Esophagus muscularis mucosa (tissue), 4 donors: ENCODE measurements at regions not wholly inside any gene's neighbourhood (a gene's known extent, or its start where the extent isn't known, plus 50 kb on each side); places are given as distances from the start of the nearest gene placed in this dataset.

ENCODE experiments used
- DNase-seq: peaks from one replicate; pipeline ENCODE4 v3.0.0-alpha.2; 2017; ENCODE audit errors: extremely low spot score
- H3K27ac ChIP-seq, 4 donors: fragments of 200-600 bp; sonication (generic); replicated peaks in 1 of 4; 1 replicate in 3 of 4; 2 replicates in 1 of 4; pipeline ENCODE4 v1.5.1; 2016 to 2019; ENCODE audit warnings: mild to moderate bottlenecking in 1 of 4
- H3K27me3 ChIP-seq, 4 donors: fragments of 200-600 bp; sonication (generic); one replicate each; pipeline versions ENCODE4 v1.5.1 to v1.6.0; 2016 to 2019
- H3K36me3 ChIP-seq, 4 donors: fragments of 200-600 bp; sonication (generic); one replicate each; pipeline ENCODE4 v1.5.1; 2016 to 2019
- H3K4me1 ChIP-seq, 4 donors: fragments of 200-600 bp; sonication (generic); one replicate each; pipeline ENCODE4 v1.5.1; 2016 to 2019
- H3K4me3 ChIP-seq, 4 donors: fragments of 200-600 bp; sonication (generic); 1 replicate in 2 of 4; 2 replicates in 2 of 4; pipeline ENCODE4 v1.5.1; 2016 to 2019; ENCODE audit warnings: mild to moderate bottlenecking in 4 of 4, moderate library complexity in 1 of 4
- H3K9me3 ChIP-seq, 4 donors: fragments of 200-600 bp; sonication (generic); 1 replicate in 3 of 4; 2 replicates in 1 of 4; pipeline ENCODE4 v1.5.1; 2016 to 2019
- EP300 ChIP-seq: sonication (generic); formaldehyde crosslinking; IDR thresholded peaks from one replicate; pipeline ENCODE4 v1.6.1; 2017; ENCODE audit warnings: antibody characterized with exemption
- POLR2A ChIP-seq: fragments of 450-650 bp; IDR thresholded peaks from one replicate; pipeline ENCODE4 v1.6.1; 2017; ENCODE audit warnings: antibody characterized with exemption, moderate library complexity, mild to moderate bottlenecking, low read depth
- POLR2AphosphoS5 ChIP-seq, 2 donors: sonication (generic); formaldehyde crosslinking; IDR thresholded peaks; one replicate each; pipeline ENCODE4 v1.6.1; 2017; ENCODE audit warnings: antibody characterized with exemption in 2 of 2
- WGBS: methylation state at CpG from one replicate; pipeline ENCODE4 v1.1.5; 2018; 5-methylcytosine and 5-hydroxymethylcytosine counted together
- intact Hi-C: fragments of 100-400 bp; cut with DNase I; formaldehyde crosslinking; loops from one replicate; pipeline ENCODE4 v1.15.1; 2023
- TF ChIP-seq, protein P1 (sequence below), 3 experiments: fragments of 200-600 bp in 2 of 3; fragments of 450-650 bp in 1 of 3; sonication (generic) in 2 of 3; IDR thresholded peaks; one replicate each; pipeline ENCODE4 v1.5.1; 2017 to 2019; ENCODE audit warnings: antibody characterized with exemption in 3 of 3, mild to moderate bottlenecking in 2 of 3, moderate library complexity in 1 of 3

DNA sequence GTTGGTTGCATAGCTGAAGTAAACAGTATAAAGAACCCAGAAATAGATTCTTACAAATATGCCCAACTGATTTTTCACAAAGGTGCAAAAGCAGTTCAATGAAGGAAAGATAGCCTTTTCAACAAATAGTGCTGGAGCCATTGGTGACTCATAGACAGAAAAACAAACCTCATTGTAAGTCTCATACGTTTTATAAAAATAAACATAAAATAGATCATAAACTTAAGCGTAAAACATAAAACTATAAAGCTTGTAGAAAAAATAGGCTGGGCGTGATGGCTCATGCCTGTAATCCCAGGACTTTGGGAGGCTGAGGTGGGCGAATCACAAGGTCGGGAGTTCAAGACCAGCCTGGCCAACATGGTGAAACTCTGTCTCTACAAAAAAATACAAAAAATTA, 318.8 kb upstream of the IGFBP3 start:
- Histone ChIP-seq H3K4me3 (no peak overlapping the region), H3K27me3 (no peaks in the 10 kb centered on the region), H3K36me3 (no peaks in the 10 kb centered on the region), H3K4me1 (no peaks in the 10 kb centered on the region), H3K27ac (no peak overlapping the region), H3K9me3 (no peaks in the 10 kb centered on the region)
- intact Hi-C loops, result no loop called here
- no peak for TF ChIP-seq EP300
- no peak for TF ChIP-seq POLR2A
- TF ChIP-seq, protein P1, sequence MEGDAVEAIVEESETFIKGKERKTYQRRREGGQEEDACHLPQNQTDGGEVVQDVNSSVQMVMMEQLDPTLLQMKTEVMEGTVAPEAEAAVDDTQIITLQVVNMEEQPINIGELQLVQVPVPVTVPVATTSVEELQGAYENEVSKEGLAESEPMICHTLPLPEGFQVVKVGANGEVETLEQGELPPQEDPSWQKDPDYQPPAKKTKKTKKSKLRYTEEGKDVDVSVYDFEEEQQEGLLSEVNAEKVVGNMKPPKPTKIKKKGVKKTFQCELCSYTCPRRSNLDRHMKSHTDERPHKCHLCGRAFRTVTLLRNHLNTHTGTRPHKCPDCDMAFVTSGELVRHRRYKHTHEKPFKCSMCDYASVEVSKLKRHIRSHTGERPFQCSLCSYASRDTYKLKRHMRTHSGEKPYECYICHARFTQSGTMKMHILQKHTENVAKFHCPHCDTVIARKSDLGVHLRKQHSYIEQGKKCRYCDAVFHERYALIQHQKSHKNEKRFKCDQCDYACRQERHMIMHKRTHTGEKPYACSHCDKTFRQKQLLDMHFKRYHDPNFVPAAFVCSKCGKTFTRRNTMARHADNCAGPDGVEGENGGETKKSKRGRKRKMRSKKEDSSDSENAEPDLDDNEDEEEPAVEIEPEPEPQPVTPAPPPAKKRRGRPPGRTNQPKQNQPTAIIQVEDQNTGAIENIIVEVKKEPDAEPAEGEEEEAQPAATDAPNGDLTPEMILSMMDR (IDR thresholded peaks at IDR 0.05), result no peak
- TF ChIP-seq POLR2AphosphoS5 (IDR thresholded peaks at IDR 0.05), result no peak
- 92% methylated on average over 5 of the region's 5 CpGs for WGBS
- no peak for DNase-seq

DNA sequence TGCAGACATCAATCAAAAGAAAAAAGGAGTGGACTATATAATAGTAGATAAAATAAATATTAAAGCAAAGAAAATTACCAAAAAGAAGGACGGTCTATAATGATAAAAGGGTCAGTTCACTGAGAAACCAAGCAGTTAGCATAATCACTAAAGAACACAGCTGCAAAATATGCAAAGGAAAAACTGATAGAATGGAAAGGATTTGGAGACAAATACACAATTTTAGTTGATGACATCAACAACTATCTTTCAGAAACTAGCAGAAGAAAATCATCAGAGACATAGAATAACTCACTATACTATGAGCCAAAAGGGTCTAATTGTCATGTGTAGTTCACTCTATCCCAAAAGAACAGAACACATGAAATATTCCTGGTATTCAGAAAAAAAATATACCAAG, 316.4 kb upstream of the IGFBP3 start:
- no peak overlapping the region for H3K4me3 ChIP-seq
- intact Hi-C loops, result no loop called here
- no peaks in the 10 kb centered on the region for H3K36me3 ChIP-seq
- WGBS, result 63% methylated on average over 1 of the region's 1 CpG
- no peaks in the 10 kb centered on the region for H3K9me3 ChIP-seq
- no peak for TF ChIP-seq EP300
- TF ChIP-seq POLR2AphosphoS5 (IDR thresholded peaks at IDR 0.05), result no peak
- TF ChIP-seq, protein P1 (IDR thresholded peaks at IDR 0.05), result no peak
- TF ChIP-seq POLR2A, result no peak
- no peaks in the 10 kb centered on the region for H3K4me1 ChIP-seq
- H3K27ac ChIP-seq, result no peak overlapping the region
- H3K27me3 ChIP-seq, result no peaks in the 10 kb centered on the region
- no peak for DNase-seq

DNA sequence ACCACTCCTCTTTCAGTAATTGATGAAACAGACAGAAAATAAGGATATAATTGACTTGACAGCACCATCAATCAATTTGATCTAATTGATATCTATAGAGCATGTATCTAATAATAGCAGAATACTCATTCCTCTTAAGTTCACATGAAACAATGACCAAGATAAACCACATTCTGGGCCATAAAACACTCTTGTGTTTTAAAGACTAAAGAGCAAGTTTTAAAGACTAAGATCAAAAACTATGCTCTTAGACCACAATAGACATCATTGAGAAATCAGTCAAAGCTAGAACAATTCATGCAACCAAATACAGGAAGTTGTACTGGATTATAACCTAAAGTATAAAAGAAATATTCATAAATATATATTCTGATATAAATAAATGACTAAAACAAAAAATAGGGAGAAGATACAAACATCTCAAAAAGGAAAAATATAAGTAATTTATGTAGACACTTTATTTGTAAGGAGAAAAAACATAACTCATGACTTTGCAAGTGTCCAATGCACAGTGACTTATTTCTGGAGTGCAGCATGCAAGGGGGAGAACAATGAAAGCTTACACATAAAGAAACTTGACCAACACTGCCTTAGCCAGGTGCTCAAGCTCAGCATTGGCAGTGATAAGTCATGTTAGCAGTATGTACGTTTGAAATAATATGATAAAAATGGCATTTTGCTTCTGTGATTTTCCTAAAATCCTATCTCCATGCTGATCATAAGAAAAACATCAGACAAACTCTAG, 312.7 kb upstream of the IGFBP3 start:
- no peak overlapping the region for H3K4me3 ChIP-seq
- intact Hi-C loops, result no loop called here
- WGBS, result 76% methylated on average over 1 of the region's 1 CpG
- no peaks in the 10 kb centered on the region for H3K27me3 ChIP-seq
- no peaks in the 10 kb centered on the region for H3K36me3 ChIP-seq
- H3K9me3 ChIP-seq, result no peaks in the 10 kb centered on the region
- DNase-seq, result no peak
- no peaks in the 10 kb centered on the region for H3K4me1 ChIP-seq
- TF ChIP-seq EP300 (no peak), POLR2A (no peak), POLR2AphosphoS5 (IDR thresholded peaks at IDR 0.05) (no peak)
- TF ChIP-seq, protein P1 (IDR thresholded peaks at IDR 0.05), result no peak
- H3K27ac ChIP-seq, result no peak overlapping the region

DNA sequence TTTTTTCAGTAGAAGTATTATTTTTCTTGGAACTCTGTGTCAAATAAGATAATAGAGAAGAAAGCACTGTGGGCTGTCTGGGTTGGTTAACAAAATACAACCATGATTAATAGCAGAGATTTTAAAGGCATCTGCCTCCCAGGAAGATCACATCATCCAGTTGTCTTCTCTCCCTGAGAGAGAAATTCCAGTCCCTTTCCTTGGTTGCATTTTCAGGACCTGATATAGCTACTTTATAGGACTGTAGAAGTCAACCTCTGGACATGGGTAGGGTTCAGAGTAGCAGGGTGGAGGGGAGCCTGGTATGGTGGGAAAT, 309.9 kb upstream of the IGFBP3 start:
- no peak for DNase-seq
- Histone ChIP-seq H3K36me3 (no peaks in the 10 kb centered on the region), H3K9me3 (no peaks in the 10 kb centered on the region), H3K27me3 (no peaks in the 10 kb centered on the region), H3K27ac (no peak overlapping the region), H3K4me1 (no peaks in the 10 kb centered on the region), H3K4me3 (no peak overlapping the region)
- TF ChIP-seq EP300, result no peak
- no peak for TF ChIP-seq POLR2AphosphoS5 (IDR thresholded peaks at IDR 0.05)
- TF ChIP-seq, protein P1 (IDR thresholded peaks at IDR 0.05), result no peak
- TF ChIP-seq POLR2A, result no peak
- intact Hi-C loops, result no loop called here

DNA sequence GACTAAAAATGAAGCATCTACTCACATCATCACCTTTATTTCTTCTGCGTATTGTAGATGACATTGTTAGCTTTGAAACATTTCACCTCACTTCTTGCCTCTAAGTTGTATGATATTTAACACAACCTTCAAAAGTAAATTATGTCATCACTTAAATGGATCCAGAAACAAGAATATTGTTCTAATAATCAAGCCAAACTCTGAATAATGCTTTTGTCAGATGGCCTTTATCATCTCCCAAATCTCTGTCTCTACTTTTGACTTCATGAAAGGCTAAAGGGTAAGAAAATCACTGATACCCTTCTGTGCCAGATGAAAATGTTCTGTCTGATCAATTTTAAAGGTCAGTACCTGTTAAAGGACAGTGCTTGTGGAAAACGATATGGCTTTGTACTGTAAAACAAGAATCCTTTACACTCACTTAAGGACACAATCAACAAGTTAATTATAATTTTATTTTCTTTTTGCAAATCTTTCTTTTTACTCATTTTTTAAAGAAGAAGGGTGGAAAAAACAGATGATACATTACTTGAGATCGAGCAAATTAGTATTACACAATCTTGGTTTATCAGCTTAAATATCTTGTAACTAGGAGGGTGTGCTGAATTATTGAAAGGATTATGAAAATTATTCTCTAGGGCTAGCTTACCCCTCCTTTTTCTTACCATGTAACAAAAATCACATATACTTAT, 309.4 kb upstream of the IGFBP3 start:
- DNase-seq, result no peak
- Histone ChIP-seq H3K27me3 (no peaks in the 10 kb centered on the region), H3K36me3 (no peaks in the 10 kb centered on the region), H3K27ac (no peak overlapping the region), H3K4me3 (no peak overlapping the region), H3K9me3 (no peaks in the 10 kb centered on the region), H3K4me1 (no peaks in the 10 kb centered on the region)
- TF ChIP-seq EP300, result no peak
- no peak for TF ChIP-seq POLR2AphosphoS5 (IDR thresholded peaks at IDR 0.05)
- intact Hi-C loops, result no loop called here
- WGBS, result 50% methylated on average over 3 of the region's 3 CpGs
